ENCODE measurements at regions not wholly inside any gene's neighbourhood (a gene's known extent, or its start where the extent isn't known, plus 50 kb on each side); places are given as distances from the start of the nearest gene placed in this dataset.

DNA sequence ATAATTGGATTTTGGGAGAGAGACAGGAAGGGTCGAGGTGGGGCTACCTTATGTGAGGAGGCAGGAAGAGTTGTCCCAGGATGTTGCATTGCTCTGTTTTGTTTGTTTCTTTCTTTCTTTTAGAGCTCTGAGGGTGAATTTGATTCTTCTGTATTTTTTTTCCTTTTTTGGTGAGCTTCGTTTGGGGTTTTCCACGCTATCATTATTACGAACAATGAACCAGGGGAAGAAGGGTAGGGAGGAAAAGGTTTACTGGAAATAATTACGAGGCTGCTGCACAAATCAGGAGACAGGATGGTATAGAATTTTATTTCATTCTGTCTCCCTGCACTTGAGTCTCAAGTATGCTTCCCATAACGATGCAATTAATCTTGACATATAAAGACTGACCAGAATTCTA is 51.4 kb upstream of the ZNF516 start:
- no peak overlapping the region for H3K4me3 ChIP-seq (ENCODE audit: low read depth, low read length)
- TF ChIP-seq, protein P1, sequence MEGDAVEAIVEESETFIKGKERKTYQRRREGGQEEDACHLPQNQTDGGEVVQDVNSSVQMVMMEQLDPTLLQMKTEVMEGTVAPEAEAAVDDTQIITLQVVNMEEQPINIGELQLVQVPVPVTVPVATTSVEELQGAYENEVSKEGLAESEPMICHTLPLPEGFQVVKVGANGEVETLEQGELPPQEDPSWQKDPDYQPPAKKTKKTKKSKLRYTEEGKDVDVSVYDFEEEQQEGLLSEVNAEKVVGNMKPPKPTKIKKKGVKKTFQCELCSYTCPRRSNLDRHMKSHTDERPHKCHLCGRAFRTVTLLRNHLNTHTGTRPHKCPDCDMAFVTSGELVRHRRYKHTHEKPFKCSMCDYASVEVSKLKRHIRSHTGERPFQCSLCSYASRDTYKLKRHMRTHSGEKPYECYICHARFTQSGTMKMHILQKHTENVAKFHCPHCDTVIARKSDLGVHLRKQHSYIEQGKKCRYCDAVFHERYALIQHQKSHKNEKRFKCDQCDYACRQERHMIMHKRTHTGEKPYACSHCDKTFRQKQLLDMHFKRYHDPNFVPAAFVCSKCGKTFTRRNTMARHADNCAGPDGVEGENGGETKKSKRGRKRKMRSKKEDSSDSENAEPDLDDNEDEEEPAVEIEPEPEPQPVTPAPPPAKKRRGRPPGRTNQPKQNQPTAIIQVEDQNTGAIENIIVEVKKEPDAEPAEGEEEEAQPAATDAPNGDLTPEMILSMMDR (IDR thresholded peaks at IDR 0.05; ENCODE audit: low read depth, low read length, missing control alignments) = no peak
- no peak for DNase-seq (ENCODE audit: low read depth)

DNA sequence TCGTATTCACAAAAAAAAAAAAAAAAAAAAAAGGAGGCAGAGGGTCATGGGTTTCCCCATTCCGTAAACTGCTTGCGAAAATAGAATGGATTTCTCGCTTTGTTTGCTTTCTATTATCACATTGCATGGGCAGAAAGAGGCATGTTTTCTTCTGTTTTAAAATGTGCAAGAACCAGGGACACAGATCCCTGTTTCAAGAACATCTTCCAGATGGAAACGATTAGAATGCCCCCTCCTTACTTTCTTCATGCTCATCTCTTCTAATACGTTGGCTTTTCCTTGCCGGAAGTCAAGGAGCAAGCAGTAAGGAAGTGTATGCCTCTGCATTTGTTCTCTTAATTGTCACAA is 51.0 kb upstream of the ZNF516 start:
- DNase-seq (ENCODE audit: low read depth) = no peak
- no peak overlapping the region for H3K4me3 ChIP-seq (ENCODE audit: low read depth, low read length)
- TF ChIP-seq, protein P1 (IDR thresholded peaks at IDR 0.05; ENCODE audit: low read depth, low read length, missing control alignments) = no peak

DNA sequence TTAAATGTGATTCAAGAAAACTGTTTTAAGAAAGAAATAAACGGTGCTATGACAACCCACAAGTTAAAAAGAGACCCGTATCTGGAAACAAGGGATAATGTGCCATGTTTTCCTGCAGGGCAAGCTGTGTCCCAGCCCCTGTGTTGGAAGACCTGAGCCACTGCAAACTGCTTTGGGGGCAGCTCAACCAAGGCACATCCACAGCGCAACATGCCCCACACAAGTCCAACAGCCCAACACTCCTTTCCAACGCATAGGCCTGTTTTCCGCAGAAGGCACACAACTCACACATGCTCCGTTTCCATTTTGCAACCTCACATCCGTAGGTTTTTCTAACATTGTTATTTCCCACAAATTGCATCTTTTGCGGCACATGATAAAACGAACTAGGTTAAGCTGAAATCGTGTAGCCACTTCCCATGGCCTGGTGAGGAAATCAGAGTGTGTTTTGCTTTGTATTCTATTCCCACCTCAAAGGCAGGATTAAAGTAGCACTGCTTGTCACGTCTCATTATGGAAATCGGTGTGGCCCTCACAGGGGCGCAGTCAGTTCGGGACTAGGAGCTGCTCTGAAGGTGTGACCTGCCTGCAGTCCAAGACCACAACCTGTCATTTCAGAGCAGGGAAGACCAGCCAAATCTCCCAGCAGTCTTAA is 50.5 kb upstream of the ZNF516 start:
- DNase-seq (ENCODE audit: low read depth) = no peak
- TF ChIP-seq, protein P1 (IDR thresholded peaks at IDR 0.05; ENCODE audit: low read depth, low read length, missing control alignments) = no peak
- H3K4me3 ChIP-seq (ENCODE audit: low read depth, low read length) = no peak overlapping the region

DNA sequence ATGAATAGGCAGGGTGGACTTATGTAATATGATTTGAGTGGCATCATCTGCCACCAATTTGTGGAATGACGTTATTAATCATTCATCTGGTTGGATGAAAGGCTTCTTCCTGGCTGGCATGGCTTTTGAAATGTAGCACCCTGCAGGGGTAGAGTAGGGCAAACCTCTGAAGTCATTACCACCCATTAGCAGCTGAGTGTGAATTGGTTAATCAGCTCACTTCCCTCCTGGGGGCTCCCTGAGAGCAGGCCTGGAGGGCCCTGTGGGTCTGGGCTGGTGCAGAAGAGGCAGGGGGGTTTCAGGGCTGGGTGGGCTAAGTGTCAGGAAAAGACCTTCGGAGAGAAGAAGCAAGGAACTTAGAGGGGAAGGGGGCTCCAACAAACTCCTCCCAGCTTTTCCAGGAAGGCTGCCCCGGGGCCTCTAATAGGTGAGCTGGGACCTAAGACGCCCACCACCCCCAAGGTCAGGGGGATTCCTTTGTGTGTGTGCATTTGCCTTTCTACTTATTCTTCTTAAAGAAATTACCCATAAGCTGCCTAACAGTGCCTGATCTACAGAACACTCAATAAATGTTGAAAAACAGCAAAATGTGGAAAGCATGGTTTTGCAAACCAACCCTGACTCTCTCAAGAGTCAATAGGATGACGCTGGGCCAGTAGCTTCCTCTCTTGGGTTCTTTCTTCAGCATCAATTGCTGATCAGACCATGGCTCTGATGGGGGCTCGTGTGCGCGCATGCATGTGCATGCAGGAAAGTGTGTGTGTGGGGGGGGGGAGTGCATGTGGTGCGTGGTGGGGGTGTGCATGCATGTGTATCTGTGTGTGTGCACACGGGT is 49.7 kb upstream of the ZNF516 start:
- no peak for DNase-seq (ENCODE audit: low read depth)
- TF ChIP-seq, protein P1 (IDR thresholded peaks at IDR 0.05; ENCODE audit: low read depth, low read length, missing control alignments) = no peak
- H3K4me3 ChIP-seq (ENCODE audit: low read depth, low read length) = no peak overlapping the region
